Lower leg skin (tissue), 4 donors: ENCODE measurements at regions not wholly inside any gene's neighbourhood (a gene's known extent, or its start where the extent isn't known, plus 50 kb on each side); places are given as distances from the start of the nearest gene placed in this dataset.
"Not testable (repeated sequence)": the region's sequence is repeated elsewhere in the genome, so short reads cannot be mapped to it uniquely, and the experiment has no call there.

ENCODE experiments used
- DNase-seq, 2 donors: peaks; one replicate each; pipeline ENCODE4 v3.0.0-alpha.2; 2019; ENCODE audit warnings: low spot score in 2 of 2
- H3K4me3 ChIP-seq: fragments of 200-600 bp; sonication (generic); 2 replicates; pipeline ENCODE4 v1.5.1; 2017; ENCODE audit warnings: mild to moderate bottlenecking, low read depth; ENCODE audit not compliant: poor library complexity, severe bottlenecking
- POLR2A ChIP-seq, 2 donors: fragments of 450-650 bp; IDR thresholded peaks; one replicate each; pipeline ENCODE4 v1.6.1; 2016 to 2017; ENCODE audit warnings: antibody characterized with exemption in 2 of 2, mild to moderate bottlenecking in 1 of 2, moderate library complexity in 1 of 2
- WGBS, 2 donors: methylation state at CpG; one replicate each; pipeline ENCODE4 v1.1.5; 2018; 5-methylcytosine and 5-hydroxymethylcytosine counted together
- intact Hi-C: fragments of 100-400 bp; cut with DNase I; formaldehyde crosslinking; loops from one replicate; pipeline ENCODE4 v1.15.0; 2023; ENCODE audit warnings: low total_unique reads
- TF ChIP-seq, protein P1 (sequence below), 3 donors: fragments of 450-650 bp; IDR thresholded peaks; one replicate each; pipeline ENCODE4 v1.5.1; 2016; ENCODE audit warnings: antibody characterized with exemption in 3 of 3, mild to moderate bottlenecking in 3 of 3, moderate library complexity in 2 of 3

GRCh38 chr11:114953039-114953438, 274.7 kb downstream of the NXPE2 start:
- TF ChIP-seq, protein P1, sequence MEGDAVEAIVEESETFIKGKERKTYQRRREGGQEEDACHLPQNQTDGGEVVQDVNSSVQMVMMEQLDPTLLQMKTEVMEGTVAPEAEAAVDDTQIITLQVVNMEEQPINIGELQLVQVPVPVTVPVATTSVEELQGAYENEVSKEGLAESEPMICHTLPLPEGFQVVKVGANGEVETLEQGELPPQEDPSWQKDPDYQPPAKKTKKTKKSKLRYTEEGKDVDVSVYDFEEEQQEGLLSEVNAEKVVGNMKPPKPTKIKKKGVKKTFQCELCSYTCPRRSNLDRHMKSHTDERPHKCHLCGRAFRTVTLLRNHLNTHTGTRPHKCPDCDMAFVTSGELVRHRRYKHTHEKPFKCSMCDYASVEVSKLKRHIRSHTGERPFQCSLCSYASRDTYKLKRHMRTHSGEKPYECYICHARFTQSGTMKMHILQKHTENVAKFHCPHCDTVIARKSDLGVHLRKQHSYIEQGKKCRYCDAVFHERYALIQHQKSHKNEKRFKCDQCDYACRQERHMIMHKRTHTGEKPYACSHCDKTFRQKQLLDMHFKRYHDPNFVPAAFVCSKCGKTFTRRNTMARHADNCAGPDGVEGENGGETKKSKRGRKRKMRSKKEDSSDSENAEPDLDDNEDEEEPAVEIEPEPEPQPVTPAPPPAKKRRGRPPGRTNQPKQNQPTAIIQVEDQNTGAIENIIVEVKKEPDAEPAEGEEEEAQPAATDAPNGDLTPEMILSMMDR (IDR thresholded peaks at IDR 0.05): no peak
- TF ChIP-seq POLR2A (IDR thresholded peaks at IDR 0.05): no peak
- 80 to 86% methylated on average over 1 of the region's 1 CpG for WGBS, 2 donors
- no peak for DNase-seq
- no peak overlapping the region for H3K4me3 ChIP-seq
- intact Hi-C loops: no loop called here

GRCh38 chr11:114955923-114956322, 277.6 kb downstream of the NXPE2 start:
- intact Hi-C loops: no loop called here
- no peak for DNase-seq
- no peak for TF ChIP-seq POLR2A (IDR thresholded peaks at IDR 0.05)
- TF ChIP-seq, protein P1 (IDR thresholded peaks at IDR 0.05): no peak
- H3K4me3 ChIP-seq: no peak overlapping the region
- WGBS, 2 donors: 55 to 67% methylated on average over 1 of the region's 1 CpG

- no peak overlapping the region for H3K4me3 ChIP-seq
- intact Hi-C loops: no loop called here
- TF ChIP-seq, protein P1 (IDR thresholded peaks at IDR 0.05): no peak
- no peak for TF ChIP-seq POLR2A (IDR thresholded peaks at IDR 0.05)
- WGBS, 2 donors: 78 to 81% methylated on average over 5 of the region's 5 CpGs
- DNase-seq: no peak
Observed at GRCh38 chr11:114956566-114956965, 278.2 kb downstream of the NXPE2 start.

GRCh38 chr11:114959953-114960505, 281.7 kb downstream of the NXPE2 start:
- H3K4me3 ChIP-seq: no peak overlapping the region
- no peak for TF ChIP-seq POLR2A (IDR thresholded peaks at IDR 0.05)
- TF ChIP-seq, protein P1 (IDR thresholded peaks at IDR 0.05): no peak
- intact Hi-C loops: no loop called here
- no peak for DNase-seq
- 71 to 75% methylated on average over 8 of the region's 8 CpGs for WGBS, 2 donors

- DNase-seq, H3K4me3 ChIP-seq, intact Hi-C loops: not testable (repeated sequence)
- WGBS, 2 donors: 91 to 92% methylated on average over 15 to 18 of the region's 21 CpGs
Observed at GRCh38 chr11:114960819-114961218, 282.5 kb downstream of the NXPE2 start.

GRCh38 chr11:114964676-114965214, 286.4 kb downstream of the NXPE2 start:
- TF ChIP-seq, protein P1 (IDR thresholded peaks at IDR 0.05): no peak
- no peak for TF ChIP-seq POLR2A (IDR thresholded peaks at IDR 0.05)
- H3K4me3 ChIP-seq: no peak overlapping the region
- intact Hi-C loops: no loop called here
- WGBS, 2 donors: 51 to 57% methylated on average over 4 of the region's 4 CpGs
- no peak for DNase-seq
